PC-3 (cell line): ENCODE measurements at regions not wholly inside any gene's neighbourhood (a gene's known extent, or its start where the extent isn't known, plus 50 kb on each side); places are given as distances from the start of the nearest gene placed in this dataset.

Experiments
- ATAC-seq: fragments of 200-7000 bp; cut with Tn5 transposase; 2 replicates; pipeline ENCODE4 v1.9.1; 2020; ENCODE audit warnings: mild to moderate bottlenecking, moderate library complexity
- BruUV-seq: library from RNA; stranded (reverse); fragments of 400-500 nt; replicated peaks from 2 replicates; lab custom pipeline; 2021; lab: Mats Ljungman, UMichigan
- CTCF ChIA-PET: fragments of 300-600 bp; sonication (Branson Sonifier 250); formaldehyde crosslinking; loops from one replicate; lab custom pipeline; 2022; ENCODE audit warnings: antibody characterized with exemption; lab: Charles Lee
- POLR2A ChIA-PET: fragments of 300-600 bp; sonication (Branson Sonifier 250); formaldehyde crosslinking; loops from one replicate; lab custom pipeline; 2022; ENCODE audit warnings: antibody characterized with exemption; ENCODE audit not compliant: unreplicated experiment; lab: Charles Lee
- DNase-seq: peaks from one replicate; pipeline ENCODE4 v3.0.0-alpha.2; 2015
- H2AFZ ChIP-seq: fragments of 300-600 bp; sonication (generic); 2 replicates; pipeline ENCODE4 v1.6.0; 2016; ENCODE audit warnings: antibody characterized with exemption, low read length
- H3F3A ChIP-seq: fragments of 300-600 bp; sonication (generic); one replicate; pipeline ENCODE4 v1.6.0; 2017; ENCODE audit warnings: antibody characterized with exemption, low read length, control low read depth, mild to moderate bottlenecking; ENCODE audit not compliant: unreplicated experiment
- H3K27ac ChIP-seq: fragments of 300-600 bp; sonication (generic); 2 replicates; pipeline ENCODE4 v1.5.1; 2016; ENCODE audit warnings: mild to moderate bottlenecking, low read length
- H3K27me3 ChIP-seq: fragments of 300-600 bp; sonication (generic); 2 replicates; pipeline ENCODE4 v1.6.1; 2016; ENCODE audit warnings: low read length, mixed read lengths
- H3K36me3 ChIP-seq: fragments of 300-600 bp; sonication (generic); 2 replicates; pipeline ENCODE4 v1.6.1; 2016; ENCODE audit warnings: low read depth, mixed run types, low read length, mixed read lengths
- H3K4me1 ChIP-seq: fragments of 300-600 bp; sonication (generic); 2 replicates; pipeline ENCODE4 v1.5.1; 2016; ENCODE audit warnings: low read length; ENCODE audit not compliant: insufficient read depth
- H3K4me2 ChIP-seq: fragments of 300-600 bp; sonication (generic); 2 replicates; pipeline ENCODE4 v1.6.0; 2016; ENCODE audit warnings: low read length
- H3K4me3 ChIP-seq: fragments of 300-600 bp; sonication (generic); 2 replicates; pipeline ENCODE4 v1.5.1; 2016; ENCODE audit warnings: mild to moderate bottlenecking, low read length, mixed read lengths
- H3K79me2 ChIP-seq: fragments of 300-600 bp; sonication (generic); 2 replicates; pipeline ENCODE4 v1.6.1; 2017; ENCODE audit warnings: low read length, mixed read lengths
- H3K9ac ChIP-seq: fragments of 300-600 bp; sonication (generic); 2 replicates; pipeline ENCODE4 v1.6.0; 2016; ENCODE audit warnings: mild to moderate bottlenecking, low read length
- H3K9me2 ChIP-seq: fragments of 300-600 bp; sonication (generic); replicated peaks from 2 replicates; pipeline ENCODE4 v1.6.1; 2016; ENCODE audit warnings: mixed run types, low read length, mixed read lengths
- H3K9me3 ChIP-seq: fragments of 300-600 bp; sonication (generic); 2 replicates; pipeline ENCODE4 v1.6.1; 2016; ENCODE audit warnings: low read length, mixed read lengths
- H4K20me1 ChIP-seq: fragments of 300-600 bp; sonication (generic); 2 replicates; pipeline ENCODE4 v1.6.1; 2016; ENCODE audit warnings: low read length, mixed read lengths
- CTCF ChIP-seq: fragments of 300-600 bp; sonication (generic); conservative IDR thresholded peaks from 2 replicates; pipeline ENCODE4 v1.5.1; 2017; ENCODE audit warnings: antibody characterized with exemption, low read depth, mild to moderate bottlenecking, low read length
- EZH2 ChIP-seq: fragments of 300-600 bp; sonication (generic); IDR thresholded peaks from one replicate; pipeline ENCODE4 v1.6.1; 2017; ENCODE audit warnings: antibody characterized with exemption, mild to moderate bottlenecking, low read length; ENCODE audit not compliant: unreplicated experiment
- EZH2phosphoT487 ChIP-seq: fragments of 300-600 bp; sonication (generic); IDR thresholded peaks from 2 replicates; pipeline ENCODE4 v1.6.1; 2018; ENCODE audit warnings: mild to moderate bottlenecking, antibody characterized with exemption, low read length, borderline replicate concordance
- intact Hi-C: fragments of 100-400 bp; cut with micrococcal nuclease; formaldehyde crosslinking; loops from 2 replicates; pipeline ENCODE4 v1.9.0; 2023

GRCh38 chr1:82086739-82087138 is 286.0 kb downstream of the ADGRL2 start:
- ATAC-seq = no peak
- BruUV-seq = no TSS peak
- POLR2A ChIA-PET = no interaction called here

GRCh38 chr1:82079607-82080006 is 278.9 kb downstream of the ADGRL2 start:
- H3K79me2 ChIP-seq = no peaks in the 10 kb centered on the region
- no peak overlapping the region for H3K9ac ChIP-seq
- no peaks in the 10 kb centered on the region for H3K9me2 ChIP-seq
- intact Hi-C loops = no loop called here
- H3K9me3 ChIP-seq = no peaks in the 10 kb centered on the region
- H3K27ac ChIP-seq = no peak overlapping the region
- no peak overlapping the region for H2AFZ ChIP-seq
- H3K4me1 ChIP-seq = no peaks in the 10 kb centered on the region
- 0 out of 2 replicates have a peak, but pooled peaks cover 4% of the 10 kb centered on the region for H3K27me3 ChIP-seq
- ATAC-seq (no peak), DNase-seq (no peak)
- BruUV-seq = no TSS peak
- no peak overlapping the region for H3K4me2 ChIP-seq
- no peak overlapping the region for H3K4me3 ChIP-seq
- POLR2A ChIA-PET = no interaction called here
- no peaks in the 10 kb centered on the region for H3K36me3 ChIP-seq
- TF ChIP-seq CTCF (no peak), EZH2phosphoT487 (no peak), EZH2 (no peak)
- H4K20me1 ChIP-seq = no peaks in the 10 kb centered on the region
- CTCF ChIA-PET = no interaction called here
- no peaks in the 10 kb centered on the region for H3F3A ChIP-seq

More at GRCh38 chr1:82086739-82087138, 286.0 kb downstream of the ADGRL2 start:
- DNase-seq = no peak
- Histone ChIP-seq H3K27me3 (no peaks in the 10 kb centered on the region), H3K4me2 (no peak overlapping the region), H3K4me1 (no peaks in the 10 kb centered on the region), H3K4me3 (no peak overlapping the region), H3K9me2 (no peaks in the 10 kb centered on the region), H4K20me1 (no peaks in the 10 kb centered on the region), H3F3A (no peaks in the 10 kb centered on the region), H3K9ac (no peak overlapping the region), H2AFZ (no peak overlapping the region), H3K36me3 (no peaks in the 10 kb centered on the region), H3K27ac (no peak overlapping the region), H3K9me3 (no peaks in the 10 kb centered on the region), H3K79me2 (no peaks in the 10 kb centered on the region)
- CTCF ChIA-PET = no interaction called here
- intact Hi-C loops = no loop called here
- TF ChIP-seq CTCF (no peak), EZH2 (no peak), EZH2phosphoT487 (no peak)

GRCh38 chr1:82073659-82074058 is 272.9 kb downstream of the ADGRL2 start:
- H3K9ac ChIP-seq = no peak overlapping the region
- H3K79me2 ChIP-seq = no peaks in the 10 kb centered on the region
- no peaks in the 10 kb centered on the region for H4K20me1 ChIP-seq
- H3K36me3 ChIP-seq = no peaks in the 10 kb centered on the region
- H3K9me2 ChIP-seq = no peaks in the 10 kb centered on the region
- no peak overlapping the region for H3K27ac ChIP-seq
- H3K27me3 ChIP-seq = peaks cover 19% of the 10 kb centered on the region
- no peaks in the 10 kb centered on the region for H3K4me1 ChIP-seq
- H3K9me3 ChIP-seq = no peaks in the 10 kb centered on the region
- TF ChIP-seq EZH2phosphoT487 (no peak), CTCF (no peak), EZH2 (no peak)
- no peak overlapping the region for H2AFZ ChIP-seq
- no peaks in the 10 kb centered on the region for H3F3A ChIP-seq
- no peak overlapping the region for H3K4me2 ChIP-seq
- BruUV-seq = no TSS peak
- no peak for ATAC-seq
- ChIA-PET POLR2A (no interaction called here), CTCF (no interaction called here)
- no peak for DNase-seq
- intact Hi-C loops = no loop called here
- no peak overlapping the region for H3K4me3 ChIP-seq
